ENCODE measurements at regions not wholly inside any gene's neighbourhood (a gene's known extent, or its start where the extent isn't known, plus 50 kb on each side); places are given as distances from the start of the nearest gene placed in this dataset.

GRCh38 chr7:13416544-13416943, 572.9 kb downstream of the ETV1 start:
- TF ChIP-seq CTCF (conservative IDR thresholded peaks at IDR 0.05; ENCODE audit: low read depth, low read length) (no peak), EZH2 (IDR thresholded peaks at IDR 0.05; ENCODE audit: borderline replicate concordance, low read depth, low read length, poor library complexity, severe bottlenecking) (no peak)
